Stomach (tissue), 4 donors: ENCODE measurements at regions not wholly inside any gene's neighbourhood (a gene's known extent, or its start where the extent isn't known, plus 50 kb on each side); places are given as distances from the start of the nearest gene placed in this dataset.

Source experiments
- POLR2A ChIP-seq, 4 donors: fragments of 450-650 bp; IDR thresholded peaks; one replicate each; pipeline ENCODE4 v1.6.1; 2016; ENCODE audit warnings: antibody characterized with exemption in 4 of 4, control low read depth in 2 of 4, mild to moderate bottlenecking in 1 of 4, moderate library complexity in 1 of 4
- POLR2AphosphoS5 ChIP-seq, 3 donors: sonication (generic); formaldehyde crosslinking; IDR thresholded peaks; one replicate each; pipeline ENCODE4 v1.6.1; 2016; ENCODE audit warnings: antibody characterized with exemption in 3 of 3
- TF ChIP-seq, protein P1 (sequence below), 7 experiments: fragments of 450-650 bp in 4 of 7; fragments of 200-600 bp in 3 of 7; sonication (generic) in 3 of 7; IDR thresholded peaks; one replicate each; pipeline ENCODE4 v1.5.1; 2016 to 2019; ENCODE audit warnings: antibody characterized with exemption in 7 of 7, control low read depth in 2 of 7, mild to moderate bottlenecking in 1 of 7

- no peak for TF ChIP-seq POLR2A (IDR thresholded peaks at IDR 0.05)
- TF ChIP-seq, protein P1, sequence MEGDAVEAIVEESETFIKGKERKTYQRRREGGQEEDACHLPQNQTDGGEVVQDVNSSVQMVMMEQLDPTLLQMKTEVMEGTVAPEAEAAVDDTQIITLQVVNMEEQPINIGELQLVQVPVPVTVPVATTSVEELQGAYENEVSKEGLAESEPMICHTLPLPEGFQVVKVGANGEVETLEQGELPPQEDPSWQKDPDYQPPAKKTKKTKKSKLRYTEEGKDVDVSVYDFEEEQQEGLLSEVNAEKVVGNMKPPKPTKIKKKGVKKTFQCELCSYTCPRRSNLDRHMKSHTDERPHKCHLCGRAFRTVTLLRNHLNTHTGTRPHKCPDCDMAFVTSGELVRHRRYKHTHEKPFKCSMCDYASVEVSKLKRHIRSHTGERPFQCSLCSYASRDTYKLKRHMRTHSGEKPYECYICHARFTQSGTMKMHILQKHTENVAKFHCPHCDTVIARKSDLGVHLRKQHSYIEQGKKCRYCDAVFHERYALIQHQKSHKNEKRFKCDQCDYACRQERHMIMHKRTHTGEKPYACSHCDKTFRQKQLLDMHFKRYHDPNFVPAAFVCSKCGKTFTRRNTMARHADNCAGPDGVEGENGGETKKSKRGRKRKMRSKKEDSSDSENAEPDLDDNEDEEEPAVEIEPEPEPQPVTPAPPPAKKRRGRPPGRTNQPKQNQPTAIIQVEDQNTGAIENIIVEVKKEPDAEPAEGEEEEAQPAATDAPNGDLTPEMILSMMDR (IDR thresholded peaks at IDR 0.05), result no peak
- TF ChIP-seq POLR2AphosphoS5 (IDR thresholded peaks at IDR 0.05), result no peak
These were observed 145.6 kb downstream of the PFKFB3 start for GRCh38 chr10:6348096-6348874.
